HCT116 (cell line): ENCODE measurements at regions not wholly inside any gene's neighbourhood (a gene's known extent, or its start where the extent isn't known, plus 50 kb on each side); places are given as distances from the start of the nearest gene placed in this dataset.

Experiments used
- CTCF ChIP-seq, 3 experiments: fragments of 200-600 bp in 1 of 3; sonication (generic) in 1 of 3; IDR thresholded peaks in 2 of 3; conservative IDR thresholded peaks in 1 of 3; 2 replicates each; pipeline ENCODE4 v1.5.1; 2012 to 2017; ENCODE audit warnings: low read depth in 2 of 3, low read length in 2 of 3, antibody characterized with exemption in 1 of 3, borderline replicate concordance in 1 of 3, control low read depth in 1 of 3, mild to moderate bottlenecking in 1 of 3, mixed read lengths in 1 of 3, mixed run types in 1 of 3, moderate library complexity in 1 of 3; ENCODE audit not compliant: insufficient read depth in 1 of 3
- EGR1 ChIP-seq: IDR thresholded peaks from 2 replicates; pipeline ENCODE4 v1.6.1; 2012; ENCODE audit warnings: low read depth
- EZH2 ChIP-seq: fragments of 200-600 bp; sonication (generic); IDR thresholded peaks from 2 replicates; pipeline ENCODE4 v1.6.1; 2017; ENCODE audit warnings: antibody characterized with exemption, mixed run types
- JUND ChIP-seq: IDR thresholded peaks from 2 replicates; pipeline ENCODE4 v1.6.1; 2012
- POLR2A ChIP-seq: IDR thresholded peaks from 2 replicates; pipeline ENCODE4 v1.7.0; 2011; ENCODE audit warnings: borderline replicate concordance; ENCODE audit not compliant: insufficient read depth, insufficient read length; ENCODE audit errors: extremely low read depth
- POLR2AphosphoS5 ChIP-seq: IDR thresholded peaks from 2 replicates; pipeline ENCODE4 v1.6.1; 2011; ENCODE audit warnings: mild to moderate bottlenecking, low read depth, low read length, moderate library complexity
- RAD21 ChIP-seq: IDR thresholded peaks from 2 replicates; pipeline ENCODE4 v1.6.1; 2012; ENCODE audit warnings: low read depth, mild to moderate bottlenecking
- REST ChIP-seq: IDR thresholded peaks from 2 replicates; pipeline ENCODE4 v1.6.1; 2012; ENCODE audit warnings: low read depth
- SP1 ChIP-seq: IDR thresholded peaks from 2 replicates; pipeline ENCODE4 v1.6.1; 2012; ENCODE audit warnings: low read depth
- ZFX ChIP-seq: fragments of 450-650 bp; IDR thresholded peaks from 2 replicates; pipeline ENCODE4 v1.6.1; 2017
- ZNF274 ChIP-seq: fragments of 200-500 bp; sonication (Bioruptor generic); IDR thresholded peaks from 2 replicates; pipeline ENCODE4 v1.6.1; 2014; ENCODE audit warnings: mild to moderate bottlenecking, low read depth, low read length, inconsistent platforms

- TF ChIP-seq ZFX, result no peak
- no peak for TF ChIP-seq CTCF (IDR thresholded peaks at IDR 0.05 in 2 of 3, conservative IDR thresholded peaks at IDR 0.05 in 1 of 3; ENCODE audit: borderline replicate concordance in 1 of 3, insufficient read depth in 1 of 3, low read depth in 2 of 3, low read length in 2 of 3)
- no peak for TF ChIP-seq ZNF274
- TF ChIP-seq EZH2, result no peak
- TF ChIP-seq POLR2AphosphoS5, result no peak
- no peak for TF ChIP-seq JUND
- TF ChIP-seq POLR2A, result no peak
- no peak for TF ChIP-seq SP1
- TF ChIP-seq REST, result no peak
- no peak for TF ChIP-seq RAD21
- no peak for TF ChIP-seq EGR1
Measured at GRCh38 chr4:138957302-138957701, 58.3 kb upstream of the NOCT start.
